ENCODE measurements at regions not wholly inside any gene's neighbourhood (a gene's known extent, or its start where the extent isn't known, plus 50 kb on each side); places are given as distances from the start of the nearest gene placed in this dataset.

- TF ChIP-seq CTCF (IDR thresholded peaks at IDR 0.05; ENCODE audit: low read depth, low read length) = no peak
- TF ChIP-seq EZH2phosphoT487 (IDR thresholded peaks at IDR 0.05; ENCODE audit: low read depth) = no peak
These were observed 1973.8 kb downstream of the MRPL39 start for GRCh38 chr21:23633447-23633940.

Data from OCI-LY3 (cell line).